CD4-positive, alpha-beta T cell treated with Interleukin-4 for 1 hour (primary cell): ENCODE measurements at regions not wholly inside any gene's neighbourhood (a gene's known extent, or its start where the extent isn't known, plus 50 kb on each side); places are given as distances from the start of the nearest gene placed in this dataset.
A peak's percentile ranks its signal among the peaks of the same experiment; 100 is the strongest.
"Not testable (repeated sequence)": the region's sequence is repeated elsewhere in the genome, so short reads cannot be mapped to it uniquely, and the experiment has no call there.

ENCODE experiments used
- DNase-seq, 2 donors: peaks; one replicate each; pipeline ENCODE4 v3.0.0-alpha.2; 2020 to 2022

DNA sequence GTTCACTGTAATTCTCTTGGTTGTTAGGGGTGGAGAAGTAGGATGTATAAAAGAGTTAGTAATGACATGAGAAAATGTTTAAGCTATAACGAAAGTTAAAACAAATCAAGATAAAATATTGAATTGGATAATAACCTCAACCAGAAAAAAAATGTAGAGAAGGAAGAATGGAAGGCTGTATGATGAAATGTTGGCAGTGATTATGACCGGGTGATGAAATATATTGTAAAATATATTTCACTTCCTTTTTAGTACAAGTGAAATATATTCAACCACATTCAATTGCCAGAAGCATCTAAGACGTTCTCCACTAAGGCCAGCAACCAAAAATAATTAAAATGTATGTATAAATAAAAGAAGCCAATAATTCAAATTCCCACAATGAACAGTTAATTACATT lies 309.3 kb upstream of the FGF13 start:
- no peak for DNase-seq

- DNase-seq = no peak
Measured at GRCh38 chrX:139018436-139018835, 306.9 kb upstream of the FGF13 start.

DNA sequence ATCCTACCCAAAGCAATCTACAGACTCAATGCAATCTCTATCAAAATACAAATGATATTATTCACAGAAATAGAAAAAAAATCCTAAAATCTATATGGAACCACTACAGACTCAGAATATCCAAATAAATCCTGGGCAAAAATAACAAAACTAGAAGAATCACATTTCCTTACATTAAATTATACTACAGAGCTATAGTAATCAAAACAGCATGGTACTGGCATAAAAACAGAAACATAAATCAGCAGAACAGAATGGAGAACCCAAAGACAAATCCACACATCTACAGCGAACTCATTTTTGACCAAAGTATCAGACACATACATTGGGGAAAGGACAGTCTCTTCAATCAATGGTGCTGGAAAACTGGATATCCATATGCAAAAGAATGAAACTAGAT lies 304.1 kb upstream of the FGF13 start:
- DNase-seq = no peak

- DNase-seq = no peak
Measured at GRCh38 chrX:139008185-139008584, 296.7 kb upstream of the FGF13 start.

- not testable (repeated sequence) for DNase-seq
Measured at GRCh38 chrX:139003856-139004527, 292.5 kb upstream of the FGF13 start.

GRCh38 chrX:139002319-139002718 lies 290.8 kb upstream of the FGF13 start:
- no peak for DNase-seq

- no peak for DNase-seq
Measured at GRCh38 chrX:138996268-138996667, 284.8 kb upstream of the FGF13 start.

- DNase-seq = no peak
Measured at GRCh38 chrX:138995458-138995857, 283.9 kb upstream of the FGF13 start.

GRCh38 chrX:138990425-138990824 lies 278.9 kb upstream of the FGF13 start:
- not testable (repeated sequence) for DNase-seq

GRCh38 chrX:138986866-138987265 lies 275.3 kb upstream of the FGF13 start:
- no peak for DNase-seq

GRCh38 chrX:138986235-138986634 lies 274.7 kb upstream of the FGF13 start:
- no peak for DNase-seq

GRCh38 chrX:138982365-138982764 lies 270.8 kb upstream of the FGF13 start:
- no peak for DNase-seq

DNA sequence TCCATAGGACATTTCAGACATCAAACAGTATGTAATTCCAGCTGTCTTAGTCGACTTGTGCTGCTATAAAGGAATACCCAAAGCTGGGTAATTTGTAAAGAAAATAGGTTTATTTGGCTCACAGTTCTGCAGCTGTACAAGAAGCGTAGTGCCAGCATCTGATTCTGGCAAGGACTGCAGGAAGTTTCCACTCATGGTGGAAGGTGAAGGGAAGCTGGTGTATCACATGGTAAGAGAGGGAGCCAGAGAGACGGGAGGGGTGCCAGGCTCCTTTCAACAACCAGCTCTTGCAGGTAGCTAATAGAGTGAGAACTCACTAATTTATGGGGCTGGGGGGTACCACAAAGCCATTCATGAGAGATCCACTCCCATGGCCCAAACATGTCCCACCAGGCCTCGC lies 253.0 kb upstream of the FGF13 start:
- DNase-seq = no peak

DNA sequence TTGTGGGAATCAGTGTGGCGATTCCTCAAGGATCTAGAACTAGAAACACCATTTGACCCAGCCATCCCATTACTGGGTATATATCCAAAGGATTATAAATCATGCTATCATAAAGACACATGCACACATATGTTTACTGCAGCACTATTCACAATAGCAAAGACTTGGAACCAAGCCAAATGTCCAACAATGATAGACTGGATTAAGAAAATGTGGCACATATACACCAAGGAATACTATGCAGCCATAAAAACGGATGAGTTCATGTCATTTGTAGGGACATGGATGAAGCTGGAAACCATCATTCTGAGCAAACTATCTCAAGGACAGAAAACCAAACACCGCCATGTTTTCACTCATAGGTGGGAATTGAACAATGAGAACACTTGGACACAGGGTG lies 250.9 kb upstream of the FGF13 start:
- not testable (repeated sequence) for DNase-seq

- no peak for DNase-seq
Measured at GRCh38 chrX:138954976-138955375, 243.5 kb upstream of the FGF13 start.

DNA sequence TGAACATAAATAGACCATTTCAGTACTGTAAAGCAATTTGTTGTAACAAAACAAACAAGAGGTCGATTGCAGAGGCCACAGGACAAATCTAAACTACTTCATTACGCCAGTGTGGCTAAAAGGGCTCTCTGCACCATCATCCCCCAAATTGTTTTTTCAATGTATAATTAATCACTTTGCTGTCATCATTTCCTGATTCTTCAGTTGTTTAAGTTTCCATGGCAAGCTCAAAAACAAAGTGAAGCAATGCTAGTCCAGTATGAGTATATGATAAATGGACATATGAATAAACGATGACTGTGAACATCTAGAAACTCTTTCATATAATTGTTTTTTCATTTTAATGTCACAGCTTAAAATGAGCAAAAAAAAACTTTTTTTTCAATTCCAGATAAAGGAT lies 235.4 kb upstream of the FGF13 start:
- no peak for DNase-seq

- no peak for DNase-seq
Measured at GRCh38 chrX:138945219-138945618, 233.7 kb upstream of the FGF13 start.

- no peak for DNase-seq
Measured at GRCh38 chrX:138939038-138939437, 227.5 kb upstream of the FGF13 start.

DNA sequence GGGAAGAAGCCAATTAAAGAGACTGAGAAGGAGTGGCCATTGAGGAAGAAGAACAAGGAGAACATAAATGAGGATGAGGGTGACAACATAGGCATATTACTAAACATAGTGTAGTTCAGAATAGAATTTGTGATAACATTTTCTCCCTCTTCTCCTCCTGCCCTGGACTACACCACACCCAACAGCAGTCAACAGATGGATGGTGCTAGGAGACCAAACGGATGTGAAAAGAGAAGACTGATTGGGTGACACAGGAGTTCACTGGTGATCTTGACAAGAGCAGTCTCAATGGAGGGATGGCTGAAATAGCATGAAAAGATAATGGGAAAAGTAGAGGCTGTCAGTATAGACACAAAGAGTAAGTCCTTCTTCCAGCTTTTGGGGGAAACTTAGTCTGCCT lies 226.5 kb upstream of the FGF13 start:
- no peak for DNase-seq

DNA sequence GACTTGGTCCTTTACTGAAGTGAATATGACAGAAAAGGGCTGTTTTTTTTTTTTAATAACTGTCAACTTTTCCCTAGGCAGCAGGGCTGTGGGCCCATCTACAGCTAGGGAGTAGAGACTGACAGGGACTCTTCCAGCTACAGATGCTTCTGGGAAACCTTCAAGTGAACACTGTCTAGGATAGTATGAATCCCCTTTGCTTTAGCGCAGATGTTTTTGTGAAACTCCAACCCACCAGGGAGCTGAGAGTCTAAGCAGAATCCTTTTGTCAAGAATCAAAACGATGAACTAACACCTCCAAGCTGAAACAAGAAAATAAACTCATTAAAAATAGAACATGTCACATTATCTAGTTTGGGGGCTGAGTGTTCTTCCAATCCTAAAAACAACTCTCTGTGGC lies 219.7 kb upstream of the FGF13 start:
- no peak for DNase-seq

GRCh38 chrX:138930583-138930945 lies 219.0 kb upstream of the FGF13 start:
- DNase-seq = no peak

GRCh38 chrX:138929926-138930582 lies 218.5 kb upstream of the FGF13 start:
- no peak for DNase-seq

DNA sequence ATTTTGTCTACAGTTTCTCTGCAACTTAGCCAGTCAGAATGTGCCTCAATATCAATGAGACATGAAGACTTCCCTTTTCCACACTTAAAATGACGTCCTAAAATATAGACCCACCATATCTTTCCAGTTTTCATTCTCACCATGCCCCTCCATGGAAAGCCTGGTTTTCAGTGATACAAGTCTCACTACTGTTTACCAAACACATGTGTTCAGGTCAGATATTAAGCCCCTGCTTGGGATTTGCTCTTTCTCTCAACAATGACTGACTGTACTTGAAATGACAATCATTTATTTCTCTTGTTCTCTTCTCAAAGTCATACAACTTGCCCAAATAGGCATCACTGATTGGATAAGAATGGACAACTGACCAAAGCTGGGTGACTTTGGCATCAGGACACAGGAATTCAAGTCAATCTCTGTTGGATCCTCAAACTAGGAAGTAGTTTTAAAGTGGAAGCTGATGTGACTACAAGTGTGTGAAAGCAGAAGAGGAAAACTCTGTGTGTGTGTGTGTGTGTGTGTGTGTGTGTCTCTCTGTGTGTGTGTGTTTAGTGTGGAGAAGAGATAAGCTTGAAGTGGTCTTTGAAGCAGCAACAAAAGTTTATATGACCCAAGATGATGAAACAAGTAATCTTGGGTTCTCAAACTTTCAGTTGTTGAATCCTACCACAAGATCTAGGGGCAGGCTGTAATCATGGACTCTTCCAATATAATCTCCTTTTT lies 217.4 kb upstream of the FGF13 start:
- DNase-seq = no peak

DNA sequence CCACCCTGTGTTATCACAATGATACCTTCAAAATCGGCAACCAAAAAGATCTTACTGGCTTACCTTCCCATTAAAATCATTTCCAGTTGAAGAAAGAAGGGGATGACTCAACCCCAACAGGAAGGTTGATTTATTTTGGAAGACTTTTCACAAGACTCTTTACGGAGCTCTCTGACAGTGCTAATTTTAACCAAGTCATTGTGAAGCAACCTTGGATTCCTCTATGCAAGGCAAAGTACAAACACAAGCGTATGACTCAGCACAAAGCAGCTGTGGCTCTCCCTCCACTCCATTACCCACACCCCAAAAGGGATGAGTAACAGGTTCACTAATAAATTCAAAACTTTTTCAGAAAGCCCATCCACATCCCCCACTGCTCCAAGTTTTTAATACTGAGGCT lies 213.8 kb upstream of the FGF13 start:
- peak in 1 of 2 donors; percentile 24 for DNase-seq
